SK-N-MC (cell line): ENCODE measurements at regions not wholly inside any gene's neighbourhood (a gene's known extent, or its start where the extent isn't known, plus 50 kb on each side); places are given as distances from the start of the nearest gene placed in this dataset.

Experiments used
- DNase-seq: peaks from one replicate; pipeline ENCODE4 v3.0.0-alpha.2; 2011; ENCODE audit warnings: low read depth, low spot score
- H3K27ac ChIP-seq: fragments of 200-600 bp; sonication (generic); 2 replicates; pipeline ENCODE4 v1.5.1; 2016; ENCODE audit warnings: mixed run types
- H3K36me3 ChIP-seq: fragments of 200-600 bp; sonication (generic); 2 replicates; pipeline ENCODE4 v1.6.1; 2017; ENCODE audit warnings: antibody characterized with exemption, low read length, mixed read lengths; ENCODE audit not compliant: insufficient read depth
- H3K4me3 ChIP-seq: fragments of 200-600 bp; sonication (generic); 2 replicates; pipeline ENCODE4 v1.5.1; 2016
- H3K9ac ChIP-seq: fragments of 200-600 bp; sonication (generic); 2 replicates; pipeline ENCODE4 v1.8.0; 2017; ENCODE audit warnings: mixed run types, mixed read lengths; ENCODE audit not compliant: insufficient read length
- H3K9me3 ChIP-seq: fragments of 200-600 bp; sonication (generic); 2 replicates; pipeline ENCODE4 v1.6.1; 2017; ENCODE audit warnings: low read depth, mild to moderate bottlenecking, antibody characterized with exemption, low read length, moderate library complexity, mixed read lengths
- EZH2 ChIP-seq: fragments of 200-600 bp; sonication (generic); IDR thresholded peaks from one replicate; pipeline ENCODE4 v1.6.1; 2017; ENCODE audit warnings: antibody characterized with exemption
- FOXP2 ChIP-seq: optimal IDR thresholded peaks from 2 replicates; pipeline ENCODE3; 2011; ENCODE audit warnings: mild to moderate bottlenecking, moderate library complexity; ENCODE audit not compliant: insufficient read depth; ENCODE audit errors: extremely low read length, control extremely low read depth
- POLR2AphosphoS5 ChIP-seq: IDR thresholded peaks from 2 replicates; pipeline ENCODE4 v1.6.1; 2012; ENCODE audit warnings: mild to moderate bottlenecking, low read depth, low read length, borderline replicate concordance

DNA sequence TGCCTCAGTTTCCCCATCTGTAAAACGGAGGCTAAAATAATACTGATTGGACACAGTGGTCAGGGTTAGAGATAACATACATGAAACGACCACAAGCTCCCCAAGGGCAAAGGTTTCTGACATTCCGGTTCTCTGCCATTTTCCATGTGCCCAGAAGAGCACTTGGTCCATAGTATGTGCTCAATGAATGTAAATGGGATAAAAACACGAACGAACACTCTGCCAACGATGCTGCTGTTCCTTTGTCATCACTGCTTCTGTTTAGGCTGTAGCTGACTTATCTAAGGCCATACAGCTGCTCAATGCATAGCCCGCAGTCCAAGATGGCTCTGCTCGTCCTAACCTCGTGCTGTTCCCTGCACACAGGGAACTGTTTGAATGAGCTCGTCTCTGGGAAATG is 102.0 kb downstream of the RMI2 start:
- Histone ChIP-seq H3K9ac (no peak overlapping the region), H3K9me3 (no peaks in the 10 kb centered on the region), H3K36me3 (no peaks in the 10 kb centered on the region), H3K27ac (no peak overlapping the region), H3K4me3 (no peak overlapping the region)
- TF ChIP-seq EZH2 (no peak), POLR2AphosphoS5 (no peak), FOXP2 (no peak)
- no peak for DNase-seq

DNA sequence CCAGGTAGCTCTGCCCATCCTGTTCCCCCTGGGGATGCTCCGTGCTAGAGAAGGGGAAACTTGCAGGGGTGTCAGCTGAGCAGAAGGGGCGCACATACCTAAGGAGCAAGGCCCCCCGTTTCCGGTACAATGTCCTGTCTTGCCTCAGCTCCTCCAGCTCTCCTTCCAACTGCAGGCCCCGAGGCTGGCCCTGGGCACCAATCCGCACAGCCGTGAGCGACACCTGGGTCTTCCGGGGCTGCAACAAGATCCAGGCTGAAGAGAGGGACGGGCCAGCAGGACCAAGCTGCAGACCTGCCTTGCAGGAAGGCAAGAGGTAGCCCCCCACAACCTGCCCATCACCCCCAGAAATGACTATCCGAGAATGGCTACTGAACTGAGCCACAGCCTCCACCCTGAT is 102.6 kb downstream of the RMI2 start:
- Histone ChIP-seq H3K4me3 (no peak overlapping the region), H3K36me3 (no peaks in the 10 kb centered on the region), H3K9ac (no peak overlapping the region), H3K9me3 (no peaks in the 10 kb centered on the region), H3K27ac (no peak overlapping the region)
- DNase-seq = no peak
- TF ChIP-seq FOXP2 (no peak), EZH2 (no peak), POLR2AphosphoS5 (no peak)

GRCh38 chr16:11448796-11449416 is 103.6 kb downstream of the RMI2 start:
- H3K27ac ChIP-seq = no peak overlapping the region

DNA sequence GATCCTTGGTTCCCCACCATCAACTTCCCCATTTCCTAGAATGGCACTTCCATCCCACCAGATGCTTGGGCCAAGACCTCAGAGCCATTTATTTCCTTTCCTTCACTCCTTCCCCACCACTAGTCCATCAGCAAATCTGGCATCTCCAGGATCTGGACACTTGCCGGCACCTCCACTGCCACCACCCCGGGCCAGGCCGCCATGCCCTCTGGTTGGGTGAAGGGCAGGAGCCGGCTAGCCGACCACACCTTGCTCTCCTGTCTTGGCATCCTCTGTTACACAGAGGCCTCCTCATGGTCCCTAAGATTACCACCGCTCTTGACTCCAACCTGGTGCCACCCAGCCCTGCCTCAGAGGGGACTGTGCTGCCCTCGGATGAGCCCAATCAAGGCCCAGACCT is 104.5 kb downstream of the RMI2 start:
- Histone ChIP-seq H3K9me3 (no peaks in the 10 kb centered on the region), H3K9ac (no peak overlapping the region), H3K4me3 (no peak overlapping the region), H3K27ac (no peak overlapping the region), H3K36me3 (no peaks in the 10 kb centered on the region)
- DNase-seq = no peak
- TF ChIP-seq EZH2 (no peak), POLR2AphosphoS5 (no peak), FOXP2 (no peak)

More at GRCh38 chr16:11448796-11449416, 103.6 kb downstream of the RMI2 start:
- H3K36me3 ChIP-seq = no peaks in the 10 kb centered on the region
- TF ChIP-seq POLR2AphosphoS5 (no peak), EZH2 (no peak), FOXP2 (no peak)
- DNase-seq = no peak
- H3K4me3 ChIP-seq = no peak overlapping the region
- H3K9ac ChIP-seq = no peak overlapping the region
- no peaks in the 10 kb centered on the region for H3K9me3 ChIP-seq

GRCh38 chr16:11450136-11450535 is 104.9 kb downstream of the RMI2 start:
- no peak overlapping the region for H3K27ac ChIP-seq
- no peak for DNase-seq
- H3K9me3 ChIP-seq = no peaks in the 10 kb centered on the region
- H3K9ac ChIP-seq = no peak overlapping the region
- no peak overlapping the region for H3K4me3 ChIP-seq
- no peaks in the 10 kb centered on the region for H3K36me3 ChIP-seq
- no peak for TF ChIP-seq EZH2
- no peak for TF ChIP-seq FOXP2
- TF ChIP-seq POLR2AphosphoS5 = no peak

- no peaks in the 10 kb centered on the region for H3K36me3 ChIP-seq
- no peak for DNase-seq
- no peaks in the 10 kb centered on the region for H3K9me3 ChIP-seq
- H3K27ac ChIP-seq = peak overlapping the region; percentile 88
- TF ChIP-seq EZH2 = no peak
- TF ChIP-seq FOXP2 = no peak
- no peak for TF ChIP-seq POLR2AphosphoS5
- no peak overlapping the region for H3K4me3 ChIP-seq
- H3K9ac ChIP-seq = no peak overlapping the region
Measured at GRCh38 chr16:11452298-11452697, 107.0 kb downstream of the RMI2 start.

DNA sequence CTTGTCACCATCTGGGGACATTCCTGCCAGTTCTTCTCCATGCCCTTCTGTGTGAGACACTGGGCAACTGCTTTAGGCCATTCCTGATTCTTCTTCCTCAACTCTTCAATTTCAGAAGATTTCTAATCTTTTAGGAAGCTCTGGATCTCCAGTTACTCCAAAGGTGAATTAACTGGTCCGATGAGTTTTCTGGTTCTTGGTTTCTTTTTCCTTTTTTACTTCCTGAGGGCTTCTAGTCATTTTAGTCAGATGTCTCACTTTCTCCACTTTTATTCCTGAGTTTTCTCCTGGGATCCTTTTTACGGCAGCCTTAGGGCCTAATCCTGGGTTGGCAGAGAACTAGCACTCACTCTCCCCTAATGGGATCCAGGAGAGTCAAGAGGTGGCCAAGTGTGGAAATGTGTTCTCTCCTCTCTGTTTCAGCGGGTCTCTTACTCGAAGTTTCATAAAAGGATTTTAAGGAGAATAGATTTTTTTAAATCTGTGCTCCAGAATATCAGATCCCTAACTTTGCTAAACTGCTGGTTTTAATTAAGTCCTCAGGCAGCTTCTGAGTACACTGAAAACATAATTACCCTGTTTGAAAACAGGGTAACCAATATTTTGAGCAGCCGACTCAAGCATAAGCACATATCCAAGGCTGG is 107.6 kb downstream of the RMI2 start:
- Histone ChIP-seq H3K4me3 (peak overlapping the region; percentile 50), H3K36me3 (no peaks in the 10 kb centered on the region), H3K9me3 (no peaks in the 10 kb centered on the region), H3K27ac (peak overlapping the region; percentile 88), H3K9ac (peak overlapping the region; percentile 55)
- peak; percentile 18 for DNase-seq
- TF ChIP-seq POLR2AphosphoS5 (no peak), EZH2 (no peak), FOXP2 (no peak)

DNA sequence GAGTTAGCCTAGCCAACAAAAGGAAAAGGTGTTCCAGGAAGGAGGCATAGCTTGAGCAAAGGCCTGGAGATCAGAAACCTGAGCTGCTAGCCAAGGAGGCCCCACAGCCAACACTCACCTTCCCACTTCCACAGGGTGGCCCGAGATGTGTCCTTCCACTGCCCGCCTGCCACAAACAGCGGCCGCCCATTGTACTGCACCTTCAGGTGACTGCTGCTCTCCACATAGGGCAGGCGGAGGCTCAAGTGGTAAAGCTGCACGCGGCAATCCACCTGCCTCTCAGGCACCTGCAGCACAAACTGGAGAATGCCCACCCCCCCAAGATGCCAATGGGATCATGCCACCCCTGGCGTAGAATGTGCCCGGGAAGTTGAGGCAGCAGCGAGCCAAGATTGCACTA is 111.5 kb downstream of the RMI2 start:
- H3K9me3 ChIP-seq = no peaks in the 10 kb centered on the region
- no peak for TF ChIP-seq EZH2
- TF ChIP-seq POLR2AphosphoS5 = no peak
- no peak for TF ChIP-seq FOXP2
- DNase-seq = no peak
- H3K9ac ChIP-seq = no peak overlapping the region
- no peaks in the 10 kb centered on the region for H3K36me3 ChIP-seq
- no peak overlapping the region for H3K27ac ChIP-seq
- H3K4me3 ChIP-seq = no peak overlapping the region
